ENCODE measurements at regions not wholly inside any gene's neighbourhood (a gene's known extent, or its start where the extent isn't known, plus 50 kb on each side); places are given as distances from the start of the nearest gene placed in this dataset.

DNA sequence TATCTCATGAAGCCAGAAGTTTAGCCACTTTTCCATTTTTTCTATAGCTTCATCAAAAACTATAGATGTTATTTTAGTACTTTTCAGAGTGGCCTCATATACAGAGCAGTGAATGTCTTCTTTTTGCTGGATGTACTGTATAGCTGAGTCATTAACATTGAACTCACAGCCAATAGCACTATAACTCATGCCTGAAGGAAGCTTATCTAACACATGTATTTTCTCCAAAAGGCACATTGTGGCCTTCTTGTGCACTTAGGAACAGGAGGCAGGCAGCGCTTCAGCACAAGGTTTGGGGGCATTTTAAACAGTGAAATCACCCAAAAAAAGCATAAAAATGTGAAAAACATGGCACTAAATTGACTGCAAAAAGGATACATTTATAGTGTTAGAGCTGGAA is 336.8 kb upstream of the TMTC1 start:
- TF ChIP-seq, protein P1, sequence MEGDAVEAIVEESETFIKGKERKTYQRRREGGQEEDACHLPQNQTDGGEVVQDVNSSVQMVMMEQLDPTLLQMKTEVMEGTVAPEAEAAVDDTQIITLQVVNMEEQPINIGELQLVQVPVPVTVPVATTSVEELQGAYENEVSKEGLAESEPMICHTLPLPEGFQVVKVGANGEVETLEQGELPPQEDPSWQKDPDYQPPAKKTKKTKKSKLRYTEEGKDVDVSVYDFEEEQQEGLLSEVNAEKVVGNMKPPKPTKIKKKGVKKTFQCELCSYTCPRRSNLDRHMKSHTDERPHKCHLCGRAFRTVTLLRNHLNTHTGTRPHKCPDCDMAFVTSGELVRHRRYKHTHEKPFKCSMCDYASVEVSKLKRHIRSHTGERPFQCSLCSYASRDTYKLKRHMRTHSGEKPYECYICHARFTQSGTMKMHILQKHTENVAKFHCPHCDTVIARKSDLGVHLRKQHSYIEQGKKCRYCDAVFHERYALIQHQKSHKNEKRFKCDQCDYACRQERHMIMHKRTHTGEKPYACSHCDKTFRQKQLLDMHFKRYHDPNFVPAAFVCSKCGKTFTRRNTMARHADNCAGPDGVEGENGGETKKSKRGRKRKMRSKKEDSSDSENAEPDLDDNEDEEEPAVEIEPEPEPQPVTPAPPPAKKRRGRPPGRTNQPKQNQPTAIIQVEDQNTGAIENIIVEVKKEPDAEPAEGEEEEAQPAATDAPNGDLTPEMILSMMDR (IDR thresholded peaks at IDR 0.05), result no peak
- no peak for TF ChIP-seq POLR2A (IDR thresholded peaks at IDR 0.05)
- no peak for TF ChIP-seq EP300 (IDR thresholded peaks at IDR 0.05)

Data from gastroesophageal sphincter (tissue), 3 donors.